Brain pericyte (primary cell): ENCODE measurements at regions not wholly inside any gene's neighbourhood (a gene's known extent, or its start where the extent isn't known, plus 50 kb on each side); places are given as distances from the start of the nearest gene placed in this dataset.
A peak's percentile ranks its signal among the peaks of the same experiment; 100 is the strongest.
"Not testable (repeated sequence)": the region's sequence is repeated elsewhere in the genome, so short reads cannot be mapped to it uniquely, and the experiment has no call there.

ENCODE experiments used
- DNase-seq: peaks from one replicate; pipeline ENCODE4 v3.0.0-alpha.2; 2012; ENCODE audit warnings: low read depth, low spot score

- DNase-seq, result no peak
Observed at GRCh38 chrX:74080165-74080564, 223.8 kb upstream of the ZCCHC13 start.

GRCh38 chrX:74065831-74066390 is 213.4 kb upstream of the XIST start:
- no peak for DNase-seq

GRCh38 chrX:74063426-74064155 is 211.1 kb upstream of the XIST start:
- DNase-seq, result no peak

GRCh38 chrX:74061879-74062278 is 209.4 kb upstream of the XIST start:
- DNase-seq, result no peak

GRCh38 chrX:74049126-74049525 is 196.6 kb upstream of the XIST start:
- DNase-seq, result no peak

- not testable (repeated sequence) for DNase-seq
Observed at GRCh38 chrX:74034066-74034465, 181.6 kb upstream of the XIST start.

- DNase-seq, result not testable (repeated sequence)
Observed at GRCh38 chrX:74031527-74031926, 179.0 kb upstream of the XIST start.

- not testable (repeated sequence) for DNase-seq
Observed at GRCh38 chrX:74030766-74031165, 178.3 kb upstream of the XIST start.

GRCh38 chrX:74025145-74025544 is 172.6 kb upstream of the XIST start:
- not testable (repeated sequence) for DNase-seq

- no peak for DNase-seq
Observed at GRCh38 chrX:74023203-74023602, 170.7 kb upstream of the XIST start.

- DNase-seq, result no peak
Observed at GRCh38 chrX:74018253-74018652, 165.7 kb upstream of the XIST start.

- peak; percentile 26 for DNase-seq
Observed at GRCh38 chrX:74015379-74016019, 163.0 kb upstream of the XIST start.

- DNase-seq, result no peak
Observed at GRCh38 chrX:74009041-74009440, 156.5 kb upstream of the XIST start.

GRCh38 chrX:73992019-73992418 is 139.5 kb upstream of the XIST start:
- no peak for DNase-seq

- no peak for DNase-seq
Observed at GRCh38 chrX:73987166-73987565, 134.7 kb upstream of the XIST start.

GRCh38 chrX:73979551-73980131 is 127.1 kb upstream of the XIST start:
- no peak for DNase-seq

GRCh38 chrX:73977542-73978169 is 125.1 kb upstream of the XIST start:
- no peak for DNase-seq

- not testable (repeated sequence) for DNase-seq
Observed at GRCh38 chrX:73967461-73967860, 114.9 kb upstream of the XIST start.

- no peak for DNase-seq
Observed at GRCh38 chrX:73965833-73966232, 113.3 kb upstream of the XIST start.

GRCh38 chrX:73964579-73964978 is 112.1 kb upstream of the XIST start:
- DNase-seq, result no peak

GRCh38 chrX:73963682-73964081 is 111.2 kb upstream of the XIST start:
- DNase-seq, result no peak

GRCh38 chrX:73962948-73963347 is 110.4 kb upstream of the XIST start:
- no peak for DNase-seq
